ENCODE measurements at regions not wholly inside any gene's neighbourhood (a gene's known extent, or its start where the extent isn't known, plus 50 kb on each side); places are given as distances from the start of the nearest gene placed in this dataset.

DNA sequence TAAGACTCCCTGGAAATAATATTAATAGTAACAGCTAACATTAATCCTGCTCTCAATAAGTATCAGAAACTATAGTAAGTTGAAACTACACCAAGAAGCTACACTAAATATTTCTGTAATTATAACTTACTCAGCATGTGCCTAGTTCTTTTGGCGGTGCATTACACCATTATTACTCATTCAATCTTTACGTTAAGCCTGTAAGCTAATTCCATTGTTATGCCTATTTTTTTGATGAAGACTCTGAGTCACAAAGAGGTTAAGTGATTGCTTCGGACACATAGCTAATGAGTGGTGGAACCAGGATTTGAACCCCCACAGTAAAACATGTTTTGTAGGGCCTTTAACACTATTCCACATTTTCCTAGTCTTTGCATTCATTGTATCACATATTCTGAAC lies 111.6 kb downstream of the RASSF10 start:
- TF ChIP-seq POLR2A (IDR thresholded peaks at IDR 0.05): no peak
- no peak for TF ChIP-seq CTCF (IDR thresholded peaks at IDR 0.05)
- TF ChIP-seq POLR2AphosphoS5 (IDR thresholded peaks at IDR 0.05): no peak
